Limb (tissue), 2 donors: ENCODE measurements at regions not wholly inside any gene's neighbourhood (a gene's known extent, or its start where the extent isn't known, plus 50 kb on each side); places are given as distances from the start of the nearest gene placed in this dataset.

Source experiments
- DNase-seq, 2 donors: peaks; one replicate each; pipeline ENCODE4 v3.0.0-alpha.2; 2016; ENCODE audit errors: extremely low spot score in 2 of 2

DNA sequence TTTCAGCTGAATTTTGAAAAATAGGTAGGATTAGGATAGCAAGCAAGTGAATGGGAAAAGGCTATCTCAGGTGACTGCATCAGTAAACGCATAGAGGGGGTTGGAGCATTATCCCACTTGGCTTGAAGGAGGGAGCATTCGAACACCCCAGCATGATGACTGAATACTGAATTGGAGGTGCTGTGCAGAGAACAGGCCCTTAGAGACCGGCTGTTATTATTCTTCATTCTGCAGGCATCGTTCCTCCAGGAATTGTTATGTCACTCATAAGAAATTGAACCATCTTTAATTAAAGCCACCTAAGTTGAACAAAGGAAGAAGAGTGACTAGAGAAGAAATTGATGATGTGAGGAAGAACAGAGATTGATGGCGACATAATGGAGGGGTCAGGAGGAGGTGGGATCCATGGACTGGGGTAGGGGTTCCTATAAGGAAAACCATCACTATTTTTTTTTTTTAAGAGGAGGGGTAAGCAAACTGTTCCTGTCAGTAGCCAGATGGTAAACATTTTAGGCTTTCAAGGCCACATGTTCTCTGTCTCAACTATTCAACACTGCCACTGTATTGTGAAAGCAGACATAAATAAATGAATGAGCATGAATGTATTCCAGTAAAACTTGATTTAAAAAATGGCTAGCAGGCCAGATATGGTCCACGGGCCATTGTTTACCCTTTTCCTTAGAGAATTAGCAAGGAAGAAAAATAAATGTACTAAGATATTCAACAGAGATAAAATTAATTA is 264.7 kb upstream of the TAC1 start:
- no peak for DNase-seq

DNA sequence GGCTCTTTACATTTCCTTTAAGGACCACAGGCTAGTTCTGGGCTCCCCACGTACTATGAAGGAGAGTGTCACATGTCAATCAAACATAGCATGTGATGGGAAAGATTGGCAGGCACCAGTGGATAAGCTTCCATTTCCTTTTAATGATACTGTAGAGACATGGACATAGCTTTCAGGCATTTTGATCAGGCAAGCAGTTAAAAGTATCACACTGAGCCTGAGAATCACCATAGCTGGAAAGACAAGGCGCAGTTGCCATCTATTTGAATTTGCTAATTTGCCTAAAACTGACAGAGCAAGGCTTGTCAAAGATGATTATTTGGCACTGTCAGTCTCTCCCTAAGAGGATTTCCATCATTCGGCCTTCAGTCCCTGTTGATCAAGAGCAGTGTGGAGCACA is 263.4 kb upstream of the TAC1 start:
- DNase-seq: no peak

DNA sequence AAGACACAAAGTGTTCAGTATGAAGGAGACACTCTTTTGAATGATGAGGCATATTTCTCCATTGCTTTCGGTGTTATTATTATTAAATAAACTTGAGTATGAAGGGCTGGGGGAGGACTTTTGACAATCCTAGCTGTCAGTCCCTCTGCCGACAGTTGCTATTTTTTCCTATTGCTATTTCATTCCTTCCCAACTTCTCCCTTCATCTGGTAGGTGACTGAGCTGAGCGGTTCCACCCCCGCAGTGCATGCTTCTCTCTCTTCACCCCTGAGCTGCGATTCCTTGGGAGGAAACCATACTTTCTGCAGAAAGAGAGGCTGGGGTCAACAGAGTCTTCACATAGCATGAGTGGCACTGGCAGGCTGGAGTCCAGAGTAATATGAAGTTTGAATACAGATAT is 261.2 kb upstream of the TAC1 start:
- DNase-seq: no peak

DNA sequence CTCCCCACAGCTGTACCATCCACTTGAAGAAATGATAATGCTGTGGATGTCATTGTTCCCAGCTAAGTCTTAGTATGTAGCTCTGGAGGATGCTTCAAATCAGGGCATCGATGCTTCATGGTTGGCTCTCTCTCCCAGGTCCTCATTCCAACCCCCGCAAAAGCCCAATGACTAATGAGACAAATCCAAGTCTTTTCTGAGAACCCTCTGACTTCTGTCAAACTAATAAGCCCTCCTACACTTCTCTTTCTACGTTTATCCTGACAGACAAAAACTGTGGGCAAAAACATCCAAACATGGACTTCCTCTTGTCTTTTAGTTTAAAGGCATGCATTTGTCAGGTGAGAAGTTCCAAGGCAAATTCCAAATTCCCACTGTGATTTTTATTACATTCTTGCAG is 260.4 kb upstream of the TAC1 start:
- no peak for DNase-seq

DNA sequence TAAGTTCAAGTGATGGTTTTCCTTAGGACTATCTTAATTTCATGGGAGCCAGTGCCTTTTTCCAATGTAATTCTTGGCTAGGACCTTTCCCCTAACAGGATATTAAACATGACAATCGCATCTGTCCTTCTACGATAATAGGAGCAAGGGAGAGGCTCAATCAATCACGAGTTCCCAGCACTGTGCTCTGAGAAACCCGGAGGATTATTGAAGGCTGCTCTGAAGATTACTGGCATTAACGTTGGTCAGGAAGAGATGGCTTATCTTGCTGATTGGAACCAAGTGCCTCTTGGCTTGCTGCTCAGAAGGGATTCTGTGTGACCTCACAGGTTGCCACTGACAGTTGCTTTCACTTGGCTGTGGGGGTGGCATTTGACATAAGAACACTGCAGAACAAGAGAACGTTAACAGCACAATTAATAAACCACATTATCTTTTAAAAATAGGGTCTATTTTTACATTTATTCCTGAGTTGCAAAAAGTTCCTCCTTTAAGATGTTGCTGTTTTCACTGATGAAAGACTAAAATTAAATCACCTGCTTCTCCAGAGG is 252.1 kb upstream of the TAC1 start:
- peak in 1 of 2 donors; percentile 7 for DNase-seq

DNA sequence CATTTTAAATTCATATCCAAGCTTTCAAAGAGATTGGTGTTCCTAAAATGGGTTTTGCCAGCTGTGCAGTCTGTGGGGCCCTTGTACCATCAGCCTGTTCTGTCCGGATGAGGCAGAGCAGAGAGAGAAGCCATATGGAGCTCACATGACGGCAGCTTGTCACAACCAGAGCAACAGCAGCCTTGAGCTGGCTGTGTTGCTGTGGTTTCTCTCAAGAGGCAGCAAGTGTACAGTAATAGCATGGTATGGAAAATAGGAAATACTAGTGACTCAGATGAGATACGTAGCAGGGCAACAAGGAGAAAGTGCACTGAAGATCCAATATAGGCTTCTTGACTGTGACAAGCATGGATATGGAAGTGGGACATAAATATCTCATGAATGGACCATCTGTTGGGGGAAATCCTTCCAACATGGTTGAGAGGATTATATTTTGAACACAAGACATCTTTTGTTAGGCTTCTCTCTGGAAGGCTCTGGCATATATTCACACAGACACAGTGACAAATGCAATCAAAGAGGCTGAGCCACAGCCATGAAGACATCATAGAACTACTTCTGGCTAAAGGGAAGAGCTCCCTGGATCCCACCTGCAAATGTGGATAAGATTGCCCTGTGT is 251.0 kb upstream of the TAC1 start:
- DNase-seq: peak; percentile 39 to 54

DNA sequence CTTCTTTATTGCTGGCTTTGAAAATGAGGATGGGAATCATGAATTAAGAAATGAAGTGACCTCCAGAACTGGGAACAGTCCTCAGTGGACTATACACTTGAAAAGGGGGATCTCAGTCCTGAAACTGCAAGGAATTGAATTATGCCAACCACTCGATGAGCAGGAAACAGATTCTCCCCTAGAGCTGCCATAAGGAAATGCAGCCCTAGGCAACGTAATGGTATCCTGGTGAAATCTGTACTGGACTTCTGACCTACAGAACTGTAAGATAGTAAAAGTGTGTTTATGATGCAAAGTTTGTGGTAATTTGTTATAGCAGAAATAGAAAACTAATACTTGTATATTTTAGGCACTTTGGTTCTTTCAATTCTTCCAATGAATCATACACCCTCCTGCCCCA is 236.4 kb upstream of the TAC1 start:
- no peak for DNase-seq

DNA sequence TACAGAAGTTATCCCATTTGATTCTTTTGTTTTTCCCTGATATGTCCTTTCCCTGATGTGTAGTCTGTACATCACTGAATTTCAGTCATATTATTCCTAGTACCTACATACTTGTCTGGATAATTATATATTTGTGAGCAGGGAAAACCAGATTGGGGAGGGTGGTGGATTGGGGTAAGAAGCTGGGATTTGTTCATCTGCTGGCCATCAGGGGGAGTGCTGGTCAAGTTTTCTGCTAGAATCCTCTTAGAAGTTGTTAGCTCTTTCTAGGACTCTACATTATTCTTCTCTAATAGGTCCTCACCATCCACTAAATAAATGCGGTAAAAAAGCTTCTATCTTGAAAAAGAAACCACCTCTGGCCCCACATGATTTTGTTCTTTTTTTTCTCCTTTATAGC is 232.7 kb upstream of the TAC1 start:
- DNase-seq: peak in 1 of 2 donors; percentile 14

DNA sequence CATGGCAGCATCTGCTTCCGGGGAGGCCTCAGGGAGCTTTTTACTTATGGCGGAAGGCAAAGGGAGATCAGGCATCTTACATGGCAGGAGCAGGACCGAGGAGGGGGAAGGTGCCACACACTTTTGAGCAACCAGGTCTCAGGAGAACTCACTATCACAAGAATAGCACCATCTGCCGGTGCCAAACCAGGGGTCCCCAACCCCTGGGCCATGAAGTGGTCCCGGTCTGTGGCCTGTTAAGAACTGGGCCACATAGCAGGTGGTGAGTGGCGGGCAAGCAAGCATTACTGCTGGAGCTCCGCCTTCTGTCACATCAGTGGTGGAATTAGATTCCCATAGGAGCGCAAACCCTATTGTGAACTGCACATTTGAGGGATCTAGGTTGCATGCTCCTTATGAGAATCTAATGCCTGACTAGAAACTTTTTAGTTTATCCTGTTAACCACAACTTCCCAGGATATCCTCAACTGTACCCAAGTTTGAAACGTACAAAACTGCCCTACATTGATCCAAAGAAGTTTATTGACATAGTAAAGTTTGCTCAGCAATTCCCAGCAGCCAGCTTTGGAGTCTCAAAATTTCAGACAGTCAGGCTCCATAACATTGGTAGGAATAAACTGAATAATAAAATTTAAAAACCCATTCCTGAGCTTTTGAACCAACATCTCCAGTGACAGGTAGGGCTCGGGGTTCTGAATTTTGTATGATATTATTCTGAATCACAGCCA is 228.4 kb upstream of the TAC1 start:
- DNase-seq: no peak

DNA sequence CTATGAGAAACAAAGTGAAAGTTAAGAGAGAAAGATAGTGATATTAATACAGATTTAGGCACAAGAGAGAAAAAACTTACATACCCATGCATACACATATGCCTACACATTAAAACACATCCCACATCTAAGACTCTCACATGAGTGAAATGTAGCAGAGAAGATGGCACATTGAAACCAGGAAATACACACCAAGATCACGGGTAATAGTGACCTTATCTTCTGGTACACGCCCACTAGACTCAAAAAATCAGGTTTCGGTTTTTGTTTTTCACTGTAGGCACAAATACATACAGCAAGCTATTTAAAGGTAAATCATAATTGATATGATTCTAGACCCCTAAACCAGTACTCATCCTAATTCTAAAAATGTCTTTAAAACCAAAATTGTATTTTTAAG is 225.2 kb upstream of the TAC1 start:
- DNase-seq: no peak

DNA sequence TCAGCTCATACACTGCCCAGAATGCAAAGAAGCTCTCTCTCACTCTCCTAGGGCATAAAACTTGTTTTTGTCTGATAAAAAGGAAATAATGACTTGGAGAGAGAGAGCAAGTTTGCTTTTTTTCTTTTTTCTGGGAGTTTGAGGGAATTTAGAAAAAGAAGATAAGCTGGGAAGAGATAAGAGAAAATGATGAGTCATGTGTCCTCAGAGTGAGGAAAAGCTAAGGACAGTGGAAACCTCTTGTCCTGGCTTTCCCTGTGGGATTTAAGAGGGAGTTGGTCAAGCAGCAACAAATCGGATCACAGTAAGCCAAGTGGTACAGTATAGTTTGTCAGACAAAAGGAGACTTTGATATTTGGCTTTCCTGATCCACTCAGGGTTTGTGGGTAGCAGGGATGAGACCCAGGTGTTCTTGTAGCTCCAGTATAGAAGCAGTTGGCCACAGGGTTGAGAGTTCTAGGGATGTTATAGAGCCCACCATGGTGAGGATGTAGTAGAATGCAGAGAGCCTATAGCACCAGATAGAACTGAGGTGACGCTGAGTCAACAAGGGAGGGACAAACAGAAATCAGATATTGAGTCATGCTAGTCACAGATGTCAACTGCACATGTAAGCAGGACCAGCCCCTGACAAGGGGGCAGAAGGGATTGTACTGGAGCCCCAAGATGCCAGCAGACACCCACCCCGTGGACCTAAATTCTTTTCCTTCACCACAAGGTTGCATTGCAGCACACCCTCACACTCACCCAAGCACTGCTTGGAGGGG is 219.3 kb upstream of the TAC1 start:
- no peak for DNase-seq

DNA sequence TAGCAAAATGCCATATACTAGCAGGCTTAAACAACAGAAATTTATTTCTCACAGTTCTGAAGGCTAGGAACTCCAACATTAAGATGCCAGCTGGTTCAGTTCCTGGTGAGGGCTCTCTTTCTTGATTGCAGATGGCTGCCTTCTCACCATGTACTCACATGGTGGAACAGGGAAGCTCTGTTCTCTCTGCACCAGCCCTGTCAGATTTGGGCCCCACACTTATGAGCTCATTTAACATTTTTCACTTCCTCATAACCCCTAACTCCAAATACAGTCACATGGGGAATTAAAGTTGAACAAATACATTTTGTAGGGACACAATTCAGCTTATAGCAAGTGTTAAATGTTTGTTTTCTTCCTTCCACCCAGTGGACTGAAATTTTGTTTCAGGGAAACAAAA is 218.6 kb upstream of the TAC1 start:
- DNase-seq: no peak

DNA sequence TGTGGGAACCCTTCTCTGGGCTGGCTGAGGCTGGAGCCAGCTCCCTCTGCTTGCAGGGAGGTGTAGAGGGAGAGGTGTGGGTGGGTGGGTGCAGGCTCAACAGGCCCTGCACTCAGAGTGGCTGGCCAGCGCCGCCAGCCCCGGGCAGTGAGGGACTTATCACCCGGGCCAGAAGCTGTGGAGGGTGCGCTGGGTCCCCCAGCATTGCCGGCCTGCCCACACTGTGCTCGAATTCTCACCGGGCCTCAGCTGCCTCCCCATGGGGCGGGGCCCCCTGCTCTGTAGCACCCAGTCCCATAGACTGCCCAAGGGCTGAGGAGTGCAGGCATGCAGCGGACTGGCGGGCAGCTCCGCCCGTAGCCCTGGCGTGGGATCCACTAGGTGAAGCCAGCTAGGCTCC is 190.7 kb upstream of the TAC1 start:
- DNase-seq: no peak

DNA sequence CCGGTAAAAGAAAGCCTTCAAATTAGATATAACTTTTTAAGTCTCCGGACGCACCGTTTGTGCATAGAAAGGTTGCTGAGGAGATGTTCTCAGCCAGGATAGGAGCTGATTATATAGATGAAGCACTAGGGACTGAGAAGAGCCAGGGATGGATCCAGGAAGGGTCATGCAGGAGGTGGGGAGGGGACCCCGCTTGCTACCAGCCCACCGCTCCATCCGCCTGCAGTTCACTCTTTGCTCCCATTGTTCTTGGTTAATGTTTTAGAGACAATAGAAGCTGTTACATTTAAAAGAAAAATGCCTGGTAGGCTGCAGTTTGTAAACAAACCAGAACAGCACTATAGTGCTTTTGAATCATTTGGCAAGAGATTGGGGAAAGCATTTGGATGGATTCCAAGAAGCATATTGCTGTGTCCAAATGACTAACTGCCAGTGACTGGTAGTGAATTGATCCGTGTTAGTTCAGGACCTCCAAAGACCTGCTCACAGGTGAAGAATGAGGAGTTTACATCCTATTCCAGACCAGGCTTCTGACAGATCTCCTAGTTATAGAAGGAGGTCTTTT is 175.9 kb upstream of the TAC1 start:
- DNase-seq: peak in 1 of 2 donors; percentile 10

DNA sequence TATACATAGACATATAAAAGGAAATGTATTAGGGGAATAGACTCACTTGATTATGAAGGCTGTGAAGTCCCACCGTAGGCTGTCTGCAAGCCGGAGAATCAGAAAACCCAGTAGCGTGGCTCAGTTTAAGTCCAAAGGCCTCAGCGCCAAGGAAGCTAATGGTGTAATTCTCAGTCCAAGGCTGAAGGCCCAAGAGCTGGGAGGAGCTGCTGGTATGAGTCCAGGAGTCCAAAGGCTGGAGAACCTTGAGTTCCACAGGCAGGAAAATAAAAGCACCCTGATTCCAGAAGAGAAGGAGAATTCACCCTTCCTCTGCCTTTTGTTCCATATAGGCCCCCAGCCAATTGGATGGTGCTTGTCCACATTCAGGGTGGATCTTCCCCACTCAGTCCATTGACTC is 166.2 kb upstream of the TAC1 start:
- no peak for DNase-seq

DNA sequence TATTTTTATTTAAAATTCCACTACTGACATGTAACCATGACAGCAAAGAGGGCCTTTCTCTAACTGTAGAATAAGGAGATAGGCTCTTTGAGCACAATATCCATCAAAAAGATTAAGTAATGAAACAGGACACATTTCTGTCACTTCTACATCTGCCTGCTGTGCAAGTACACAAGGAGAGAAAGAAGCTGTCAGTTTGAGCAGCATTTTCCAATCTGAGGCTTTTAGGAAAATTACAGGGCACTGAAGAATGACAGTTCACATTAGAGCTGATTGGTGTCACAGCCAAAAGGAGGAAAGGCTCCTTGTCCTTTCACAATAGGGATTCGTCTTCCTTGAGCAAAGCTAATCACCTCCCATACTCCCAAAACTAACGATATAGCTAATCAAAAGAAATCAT is 158.8 kb upstream of the TAC1 start:
- no peak for DNase-seq

DNA sequence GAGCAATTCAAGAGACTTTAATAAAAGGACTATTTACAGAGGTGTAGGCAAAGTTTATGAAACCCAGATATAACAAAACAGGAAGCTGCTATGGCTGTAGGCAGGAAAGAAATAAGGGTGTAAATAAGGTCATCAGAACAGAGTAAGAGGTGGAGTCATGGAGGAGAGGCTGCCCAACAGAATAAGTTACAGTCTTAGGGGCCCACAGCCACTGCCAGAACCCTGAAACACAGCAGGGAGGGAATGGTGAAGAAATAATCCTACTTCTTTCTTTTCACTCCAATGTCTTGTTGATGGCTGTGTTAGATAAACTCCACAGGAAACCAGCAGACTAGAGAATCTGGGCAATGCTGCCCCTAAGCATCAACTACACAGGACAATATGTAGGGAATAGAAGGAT is 155.8 kb upstream of the TAC1 start:
- DNase-seq: no peak

DNA sequence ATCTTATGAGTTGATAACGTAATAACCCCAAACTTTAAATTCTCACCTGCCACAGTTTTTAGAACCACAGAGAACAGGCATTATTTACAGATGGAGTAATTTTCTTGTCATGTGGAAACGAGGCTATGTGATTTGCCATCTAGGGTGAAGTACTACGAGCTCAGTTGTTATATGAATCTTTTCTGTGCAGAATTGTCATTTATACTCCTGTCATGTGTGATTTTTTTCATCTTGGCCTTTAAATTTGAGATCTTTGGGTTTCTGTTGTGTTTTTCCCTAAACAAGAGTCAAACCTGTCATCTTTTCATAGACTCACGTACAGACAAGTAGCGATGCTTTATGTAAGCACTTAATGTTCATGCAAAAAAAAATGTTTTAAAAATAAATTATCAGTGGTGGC is 153.7 kb upstream of the TAC1 start:
- DNase-seq: no peak

DNA sequence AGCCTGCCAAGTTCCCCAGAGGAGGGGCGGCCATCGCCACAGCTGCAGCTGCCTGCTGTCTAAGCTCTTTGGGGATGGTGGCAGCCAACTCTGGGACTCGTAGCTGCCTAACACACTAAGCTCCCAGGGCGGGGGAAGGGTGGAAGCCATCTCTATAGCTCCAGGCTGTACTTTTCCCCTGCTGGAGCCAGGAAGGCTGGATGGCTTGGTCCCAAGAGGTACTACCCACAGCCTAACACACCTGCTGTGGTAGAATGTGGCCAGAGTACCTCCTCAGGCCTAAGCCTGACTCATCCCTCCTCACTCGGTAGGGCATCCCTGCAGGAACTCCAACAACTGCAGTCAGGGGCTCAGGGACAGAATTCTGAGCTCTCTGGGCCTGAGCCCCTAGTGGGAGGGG is 151.7 kb upstream of the TAC1 start:
- DNase-seq: no peak

DNA sequence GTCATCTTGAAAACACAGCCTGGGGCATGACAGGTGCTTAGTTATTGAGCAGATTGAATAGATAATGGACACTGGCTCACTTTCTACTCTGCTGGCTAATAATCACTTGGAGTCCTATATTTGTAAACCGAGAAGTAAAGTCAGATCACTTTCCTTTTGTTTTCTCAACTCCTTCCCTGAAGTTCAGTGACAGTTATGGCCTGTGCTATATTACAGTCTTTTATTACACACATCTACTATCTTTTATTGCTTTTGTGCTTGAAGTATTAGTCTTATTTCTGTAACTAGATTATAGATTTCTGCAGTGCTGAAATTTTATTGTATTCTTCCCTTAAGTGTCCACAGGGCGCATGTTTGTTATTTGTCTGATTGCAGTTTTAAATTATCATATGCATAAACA is 136.4 kb upstream of the TAC1 start:
- no peak for DNase-seq

DNA sequence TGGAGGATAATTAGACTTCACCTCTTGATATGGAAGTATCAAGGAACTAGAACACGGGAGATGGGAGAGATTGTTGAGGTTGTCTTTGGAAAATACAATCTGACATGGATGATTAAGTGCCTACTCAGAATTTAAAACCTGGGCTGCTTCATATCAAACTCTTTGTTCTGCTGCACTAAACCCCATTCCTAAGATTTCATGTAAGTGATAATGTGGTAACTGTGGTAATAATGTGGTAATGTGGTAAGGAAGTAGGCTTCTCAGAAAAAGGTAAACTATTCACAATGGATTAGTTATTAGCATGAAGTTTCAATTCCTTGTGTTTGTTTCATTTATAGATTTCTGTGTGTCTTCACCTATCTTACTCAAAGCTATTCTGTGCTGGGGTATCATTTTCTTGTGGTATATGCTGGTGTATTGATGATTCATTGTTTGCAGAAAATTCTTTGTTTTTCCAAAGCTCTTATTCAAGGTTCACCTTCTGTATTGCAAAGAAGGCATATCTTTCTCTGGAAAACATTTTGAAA is 129.9 kb upstream of the TAC1 start:
- no peak for DNase-seq
